Liver (tissue), 8 donors: ENCODE measurements at regions not wholly inside any gene's neighbourhood (a gene's known extent, or its start where the extent isn't known, plus 50 kb on each side); places are given as distances from the start of the nearest gene placed in this dataset.
"Not testable (repeated sequence)": the region's sequence is repeated elsewhere in the genome, so short reads cannot be mapped to it uniquely, and the experiment has no call there.

Source experiments
- DNase-seq: peaks from one replicate; pipeline ENCODE4 v3.0.0-alpha.2; 2017; ENCODE audit warnings: low spot score
- H3K27ac ChIP-seq, 2 donors: one replicate each; pipeline ENCODE4 v1.7.0; 2013; ENCODE audit warnings: inconsistent platforms in 2 of 2, low read length in 2 of 2, control low read depth in 1 of 2, low read depth in 1 of 2, mild to moderate bottlenecking in 1 of 2
- H3K27me3 ChIP-seq, 4 donors: one replicate each; pipeline versions ENCODE4 v1.6.1 to v1.7.0; 2013; ENCODE audit warnings: low read length in 3 of 4, inconsistent platforms in 1 of 4, mild to moderate bottlenecking in 1 of 4, moderate library complexity in 1 of 4; ENCODE audit not compliant: control insufficient read depth in 4 of 4, insufficient read depth in 4 of 4
- H3K36me3 ChIP-seq, 4 donors: one replicate each; pipeline versions ENCODE4 v1.6.1 to v1.7.0; 2013; ENCODE audit warnings: low read length in 3 of 4, mild to moderate bottlenecking in 3 of 4, low read depth in 1 of 4, moderate library complexity in 1 of 4; ENCODE audit not compliant: control insufficient read depth in 4 of 4, insufficient read depth in 3 of 4
- H3K4me1 ChIP-seq, 4 donors: one replicate each; pipeline versions ENCODE4 v1.6.1 to v1.7.0; 2013; ENCODE audit warnings: low read length in 3 of 4, mild to moderate bottlenecking in 3 of 4, moderate library complexity in 1 of 4; ENCODE audit not compliant: control insufficient read depth in 4 of 4, insufficient read depth in 4 of 4
- H3K4me3 ChIP-seq, 3 donors: one replicate each; pipeline versions ENCODE4 v1.6.1 to v1.7.0; 2013; ENCODE audit warnings: low read length in 3 of 3, control low read depth in 1 of 3, low read depth in 1 of 3, mild to moderate bottlenecking in 1 of 3
- H3K9ac ChIP-seq, 2 donors: one replicate each; pipeline ENCODE4 v1.7.0; 2013; ENCODE audit warnings: low read length in 2 of 2, mild to moderate bottlenecking in 2 of 2, moderate library complexity in 2 of 2, control low read depth in 1 of 2, low read depth in 1 of 2
- H3K9me3 ChIP-seq, 4 donors: one replicate each; pipeline versions ENCODE4 v1.6.1 to v1.7.0; 2013; ENCODE audit warnings: low read length in 3 of 4; ENCODE audit not compliant: control insufficient read depth in 4 of 4
- ATF3 ChIP-seq: IDR thresholded peaks from 2 replicates; pipeline ENCODE4 v1.6.1; 2016; ENCODE audit warnings: antibody characterized with exemption
- CTCF ChIP-seq: fragments of 150-350 bp; IDR thresholded peaks from 2 replicates; pipeline ENCODE4 v1.5.1; 2017; ENCODE audit warnings: improper control_type of control experiment, low read depth, low read length; ENCODE audit not compliant: missing input control
- EGR1 ChIP-seq, 2 donors: IDR thresholded peaks; 2 replicates each; pipeline ENCODE4 v1.6.1; 2016 to 2018; ENCODE audit warnings: antibody characterized with exemption in 2 of 2, low read depth in 2 of 2
- FOXA1 ChIP-seq: IDR thresholded peaks from 2 replicates; pipeline ENCODE4 v1.6.1; 2016; ENCODE audit warnings: antibody characterized with exemption
- FOXA2 ChIP-seq: IDR thresholded peaks from 2 replicates; pipeline ENCODE4 v1.6.1; 2016; ENCODE audit warnings: antibody characterized with exemption
- GABPA ChIP-seq, 2 donors: IDR thresholded peaks in 1 of 2; conservative IDR thresholded peaks in 1 of 2; 2 replicates each; pipeline ENCODE4 v1.6.1; 2016; ENCODE audit warnings: antibody characterized with exemption in 2 of 2, mild to moderate bottlenecking in 1 of 2, moderate library complexity in 1 of 2
- HNF4A ChIP-seq, 2 donors: conservative IDR thresholded peaks; 2 replicates each; pipeline ENCODE4 v1.6.1; 2016; ENCODE audit warnings: antibody characterized with exemption in 2 of 2, mild to moderate bottlenecking in 2 of 2
- HNF4G ChIP-seq: IDR thresholded peaks from 2 replicates; pipeline ENCODE4 v1.6.1; 2016; ENCODE audit warnings: antibody characterized with exemption
- JUND ChIP-seq, 2 donors: IDR thresholded peaks; 2 replicates each; pipeline ENCODE4 v1.6.1; 2016; ENCODE audit warnings: antibody characterized with exemption in 2 of 2
- MAX ChIP-seq: IDR thresholded peaks from 2 replicates; pipeline ENCODE4 v1.6.1; 2016; ENCODE audit warnings: antibody characterized with exemption
- NR2F2 ChIP-seq: IDR thresholded peaks from 2 replicates; pipeline ENCODE4 v1.6.1; 2016; ENCODE audit warnings: antibody characterized with exemption
- RAD21 ChIP-seq, 2 donors: IDR thresholded peaks; 2 replicates each; pipeline ENCODE4 v1.6.1; 2016; ENCODE audit warnings: antibody characterized with exemption in 2 of 2, mild to moderate bottlenecking in 2 of 2
- REST ChIP-seq: IDR thresholded peaks from 2 replicates; pipeline ENCODE4 v1.6.1; 2016; ENCODE audit warnings: antibody characterized with exemption, mild to moderate bottlenecking
- RXRA ChIP-seq, 2 donors: IDR thresholded peaks; 2 replicates each; pipeline ENCODE4 v1.6.1; 2017 to 2018; ENCODE audit warnings: antibody characterized with exemption in 2 of 2, mild to moderate bottlenecking in 1 of 2
- SP1 ChIP-seq: IDR thresholded peaks from 2 replicates; pipeline ENCODE4 v1.6.1; 2018; ENCODE audit warnings: antibody characterized with exemption, mild to moderate bottlenecking
- TAF1 ChIP-seq: conservative IDR thresholded peaks from 2 replicates; pipeline ENCODE4 v1.6.1; 2016; ENCODE audit warnings: antibody characterized with exemption, mild to moderate bottlenecking
- YY1 ChIP-seq: IDR thresholded peaks from 2 replicates; pipeline ENCODE4 v1.6.1; 2016; ENCODE audit warnings: antibody characterized with exemption, mild to moderate bottlenecking
- ZBTB33 ChIP-seq: IDR thresholded peaks from 2 replicates; pipeline ENCODE4 v1.6.1; 2016; ENCODE audit warnings: antibody characterized with exemption
- WGBS: extraction: QIAGEN DNeasy Blood & Tissue Kit; methylation state at CpG from one replicate; pipeline ENCODE4 v1.1.7; 2013; 5-methylcytosine and 5-hydroxymethylcytosine counted together
- donor health status: healthy.
- donor health status: healthy.
- donor health status: healthy.
- donor health status: healthy.
- donor health status: healthy.

GRCh38 chr5:162274679-162275078, 207.1 kb downstream of the GABRG2 start:
- TF ChIP-seq MAX (no peak), GABPA (IDR thresholded peaks at IDR 0.05 in 1 of 2, conservative IDR thresholded peaks at IDR 0.05 in 1 of 2) (no peak), EGR1 (IDR thresholded peaks at IDR 0.05; ENCODE audit: low read depth in 2 of 2) (no peak), SP1 (no peak), ZBTB33 (no peak), CTCF (no peak), FOXA2 (no peak), REST (no peak), JUND (IDR thresholded peaks at IDR 0.05) (no peak), RAD21 (IDR thresholded peaks at IDR 0.05) (no peak), HNF4G (no peak), TAF1 (no peak), NR2F2 (no peak), ATF3 (no peak), YY1 (no peak), HNF4A (conservative IDR thresholded peaks at IDR 0.05) (no peak), RXRA (IDR thresholded peaks at IDR 0.05) (no peak), FOXA1 (no peak)
- Histone ChIP-seq H3K9ac (no peak overlapping the region), H3K9me3 (peaks cover 0 to 4% (median 0%) of the 10 kb centered on the region in 4 donors), H3K27me3 (no peaks in the 10 kb centered on the region), H3K36me3 (no peaks in the 10 kb centered on the region), H3K4me3 (no peak overlapping the region), H3K27ac (no peak overlapping the region), H3K4me1 (no peaks in the 10 kb centered on the region)
- no peak for DNase-seq

GRCh38 chr5:162275387-162275786, 207.8 kb downstream of the GABRG2 start:
- H3K9me3 ChIP-seq, H3K4me1 ChIP-seq, H3K4me3 ChIP-seq, H3K9ac ChIP-seq, H3K27ac ChIP-seq, H3K36me3 ChIP-seq, H3K27me3 ChIP-seq, DNase-seq: not testable (repeated sequence)
- 66% methylated on average over 4 of the region's 4 CpGs for WGBS
